GM23338 (cell line): ENCODE measurements at regions not wholly inside any gene's neighbourhood (a gene's known extent, or its start where the extent isn't known, plus 50 kb on each side); places are given as distances from the start of the nearest gene placed in this dataset.

Source experiments
- CREB1 ChIP-seq: fragments of 250-450 bp; sonication (Bioruptor Pico); IDR thresholded peaks from 2 replicates; pipeline ENCODE4 v1.5.0; 2020; ENCODE audit warnings: low read depth, mild to moderate bottlenecking, moderate library complexity
- CTCF ChIP-seq, 2 experiments: fragments of 200-600 bp in 1 of 2; sonication (generic) in 1 of 2; conservative IDR thresholded peaks; 2 replicates each; pipeline versions ENCODE4 v1.5.1 to v1.6.1; 2016 to 2017; ENCODE audit warnings: antibody characterized with exemption in 2 of 2, low read depth in 2 of 2, mild to moderate bottlenecking in 2 of 2, moderate library complexity in 1 of 2
- ETS1 ChIP-seq: IDR thresholded peaks from 2 replicates; pipeline ENCODE4 v1.6.1; 2016; ENCODE audit warnings: antibody characterized with exemption
- EZH2 ChIP-seq: fragments of 200-600 bp; sonication (generic); IDR thresholded peaks from one replicate; pipeline ENCODE4 v1.8.0; 2017; ENCODE audit warnings: antibody characterized with exemption, mild to moderate bottlenecking, low read depth; ENCODE audit not compliant: unreplicated experiment
- EZH2phosphoT487 ChIP-seq: fragments of 200-600 bp; sonication (generic); IDR thresholded peaks from one replicate; pipeline ENCODE4 v1.8.1; 2018; ENCODE audit warnings: antibody characterized with exemption; ENCODE audit not compliant: unreplicated experiment
- JUNB ChIP-seq: IDR thresholded peaks from one replicate; pipeline ENCODE4 v1.6.1; 2016; ENCODE audit warnings: antibody characterized with exemption; ENCODE audit not compliant: unreplicated experiment
- POLR2AphosphoS5 ChIP-seq: IDR thresholded peaks from 2 replicates; pipeline ENCODE4 v1.6.1; 2016; ENCODE audit warnings: antibody characterized with exemption, low read depth
- REST ChIP-seq: IDR thresholded peaks from one replicate; pipeline ENCODE4 v1.6.1; 2018; ENCODE audit warnings: antibody characterized with exemption; ENCODE audit not compliant: unreplicated experiment
- ZNF114 ChIP-seq: fragments of 250-450 bp; sonication (Bioruptor Pico); IDR thresholded peaks from 2 replicates; pipeline ENCODE4 v1.5.0; 2020; ENCODE audit warnings: mild to moderate bottlenecking, moderate library complexity

- TF ChIP-seq JUNB: no peak
- TF ChIP-seq CTCF (conservative IDR thresholded peaks at IDR 0.05; ENCODE audit: low read depth in 2 of 2): no peak
- no peak for TF ChIP-seq CREB1 (CRISPR knock-in tag)
- TF ChIP-seq EZH2: no peak
- TF ChIP-seq ETS1: no peak
- TF ChIP-seq POLR2AphosphoS5: no peak
- TF ChIP-seq EZH2phosphoT487: no peak
- TF ChIP-seq REST: no peak
- no peak for TF ChIP-seq ZNF114
Observed at GRCh38 chr15:62889734-62890505, 152.6 kb upstream of the TPM1 start.
